SW 1271 (cell line): ENCODE measurements at regions not wholly inside any gene's neighbourhood (a gene's known extent, or its start where the extent isn't known, plus 50 kb on each side); places are given as distances from the start of the nearest gene placed in this dataset.

ENCODE experiments used
- DNase-seq, 2 experiments: peaks; one replicate each; lab custom pipeline; 2025; lab: John Stamatoyannopoulos, UW

DNA sequence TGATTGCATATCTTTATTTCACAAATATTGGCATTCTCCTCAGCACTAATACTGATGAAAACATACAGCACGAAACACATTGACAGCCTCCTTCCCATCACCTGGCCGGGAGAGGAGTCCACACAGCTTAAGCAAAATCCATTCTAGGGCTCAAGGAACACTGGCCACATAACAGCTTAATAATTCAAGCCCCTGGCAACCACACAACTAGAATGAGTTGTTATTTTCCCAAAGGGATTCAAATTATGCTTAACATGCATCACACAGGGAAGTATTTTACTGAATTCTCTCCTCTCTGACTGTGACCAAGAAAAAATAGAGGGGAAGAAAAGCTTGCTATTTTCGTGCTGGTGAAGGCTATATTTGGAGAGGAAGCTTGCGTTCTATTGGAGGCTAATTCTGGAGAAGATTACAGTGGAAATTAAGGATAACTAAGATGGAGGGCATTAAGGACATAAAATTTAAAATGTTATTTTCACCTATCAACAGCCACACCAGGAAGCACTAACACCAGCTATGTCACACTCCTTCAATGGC is 198.5 kb downstream of the ADGRG6 start:
- no peak for DNase-seq

- DNase-seq, result no peak
Observed at GRCh38 chr6:142501795-142502194, 200.0 kb downstream of the ADGRG6 start.

- no peak for DNase-seq
Observed at GRCh38 chr6:142507065-142507464, 205.3 kb downstream of the ADGRG6 start.

- no peak for DNase-seq
Observed at GRCh38 chr6:142510211-142510610, 208.4 kb downstream of the ADGRG6 start.

DNA sequence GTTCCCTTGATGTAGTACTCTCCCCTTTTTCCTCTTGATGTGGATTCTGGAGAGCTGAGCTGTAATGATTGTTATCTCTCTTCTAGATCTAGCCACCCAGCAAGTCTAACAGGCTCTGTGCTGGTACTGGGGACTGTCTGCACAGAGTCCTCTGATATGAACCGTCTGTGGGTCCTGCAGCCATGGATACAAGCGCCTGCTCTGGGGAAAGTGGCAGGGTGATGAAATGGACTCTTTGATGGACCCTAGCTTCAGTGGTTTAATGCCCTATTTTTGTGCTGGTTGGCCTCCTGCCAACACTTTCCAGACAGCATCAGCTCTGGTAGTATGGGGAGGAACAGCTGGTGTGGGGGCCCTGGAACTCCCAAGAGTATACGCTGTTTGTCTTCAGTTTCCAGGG is 216.3 kb downstream of the ADGRG6 start:
- no peak for DNase-seq

DNA sequence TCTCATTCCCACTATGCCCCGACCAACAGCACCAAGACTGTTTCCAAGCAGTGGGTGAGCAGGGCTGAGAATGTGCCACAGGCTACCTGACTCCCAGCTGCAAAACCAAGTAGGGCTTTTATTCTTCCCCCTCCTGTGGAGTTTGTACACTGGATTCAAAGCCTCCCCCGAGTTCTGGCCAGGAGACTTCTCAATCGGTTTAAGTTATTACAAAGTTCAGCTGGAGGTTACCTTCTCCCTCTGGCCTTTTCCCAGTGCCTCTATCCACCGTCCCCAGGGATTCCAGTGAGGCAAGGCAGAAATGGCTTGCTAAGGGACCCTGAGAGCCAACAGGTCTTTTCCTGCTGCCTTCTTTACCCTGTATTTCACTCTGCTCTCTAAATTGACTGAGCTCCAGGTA is 217.0 kb downstream of the ADGRG6 start:
- no peak for DNase-seq

DNA sequence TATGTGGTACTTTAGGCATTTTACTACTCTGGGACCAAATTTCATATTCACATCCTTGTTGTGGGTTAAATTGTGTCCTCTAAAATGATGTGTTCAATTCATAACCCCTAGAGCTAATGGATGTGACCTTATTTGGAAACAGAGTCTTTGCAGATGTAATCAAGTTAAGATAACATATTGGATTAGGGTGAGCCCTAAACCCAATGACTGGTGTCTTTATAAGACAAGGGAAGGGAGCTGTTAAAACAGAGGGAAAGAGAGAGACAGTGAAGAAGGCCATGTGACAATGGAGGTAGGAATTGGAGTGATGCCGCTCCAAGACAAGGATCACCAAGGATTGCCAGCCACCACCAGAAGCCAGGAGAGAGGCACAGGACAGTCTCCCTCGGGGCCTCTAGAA is 220.0 kb downstream of the ADGRG6 start:
- DNase-seq, result no peak

GRCh38 chr6:142523515-142524375 is 221.9 kb downstream of the ADGRG6 start:
- DNase-seq, result no peak

- no peak for DNase-seq
Observed at GRCh38 chr6:142530566-142530965, 228.8 kb downstream of the ADGRG6 start.

- peak; percentile 22 to 23 for DNase-seq
Observed at GRCh38 chr6:142531727-142532126, 229.9 kb downstream of the ADGRG6 start.

GRCh38 chr6:142534076-142534475 is 232.3 kb downstream of the ADGRG6 start:
- no peak for DNase-seq

DNA sequence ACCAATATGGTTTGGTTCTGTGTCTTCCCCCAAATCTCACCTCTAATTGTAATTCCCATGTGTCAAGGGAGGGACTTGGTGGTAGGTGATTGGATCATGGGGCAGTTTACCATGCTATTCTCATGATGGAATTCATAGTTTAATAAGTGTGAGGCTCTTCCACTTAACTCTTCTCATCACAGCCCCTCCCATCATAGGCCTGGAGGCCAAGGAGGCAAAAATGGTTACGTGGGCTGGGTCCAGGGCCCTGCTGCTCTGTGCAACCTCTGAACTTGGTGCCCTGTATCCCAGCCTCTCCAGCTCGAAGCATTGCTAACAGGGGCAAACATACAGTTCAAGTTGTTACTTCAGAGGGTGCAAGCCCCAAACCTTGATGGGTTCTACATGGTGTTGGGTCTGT is 232.7 kb downstream of the ADGRG6 start:
- DNase-seq, result no peak

- DNase-seq, result peak in 1 of 2 experiments; percentile 9
Observed at GRCh38 chr6:142537612-142538478, 236.0 kb downstream of the ADGRG6 start.

- DNase-seq, result no peak
Observed at GRCh38 chr6:142542704-142543233, 241.0 kb downstream of the ADGRG6 start.

DNA sequence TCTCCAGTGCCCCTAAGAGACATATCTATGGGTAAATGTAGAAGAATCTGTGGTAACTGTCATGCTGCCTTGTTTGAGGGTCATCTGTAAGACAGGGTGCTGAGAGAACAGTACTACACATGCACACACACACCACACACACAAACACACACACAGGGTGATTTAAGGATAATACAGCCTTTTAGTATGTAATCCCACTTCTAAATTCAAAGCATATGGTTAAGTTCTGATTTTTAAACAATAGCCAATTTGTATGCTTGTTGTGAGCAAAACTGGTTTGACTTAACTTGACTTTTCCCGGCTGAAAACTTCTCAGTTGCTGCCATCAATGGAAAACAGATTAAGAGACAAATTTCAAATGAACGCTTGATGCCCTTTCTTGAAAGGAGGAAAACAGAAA is 241.8 kb downstream of the ADGRG6 start:
- DNase-seq, result no peak

GRCh38 chr6:142544199-142544838 is 242.5 kb downstream of the ADGRG6 start:
- DNase-seq, result no peak

GRCh38 chr6:142545147-142545546 is 243.3 kb downstream of the ADGRG6 start:
- no peak for DNase-seq

DNA sequence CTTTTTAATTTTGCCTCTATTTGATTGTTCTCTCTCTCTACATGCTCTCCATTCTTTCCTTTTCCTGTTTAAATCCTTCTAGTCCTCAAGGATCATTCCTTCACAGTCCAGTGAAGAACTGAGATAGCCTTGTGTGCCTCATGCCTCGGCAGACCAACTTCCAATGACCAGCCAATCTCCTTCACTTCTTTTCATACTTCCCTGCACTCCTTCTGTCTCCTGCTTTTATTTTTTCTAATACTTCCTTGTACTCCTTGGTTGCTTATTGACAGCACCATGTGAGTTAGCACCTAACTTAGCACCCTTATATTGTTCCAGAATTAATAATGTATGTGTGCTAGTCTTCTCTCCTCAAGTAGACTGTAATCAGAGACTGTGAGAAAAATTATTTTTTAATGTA is 246.8 kb downstream of the ADGRG6 start:
- DNase-seq, result no peak

- no peak for DNase-seq
Observed at GRCh38 chr6:142550310-142551063, 248.7 kb downstream of the ADGRG6 start.

DNA sequence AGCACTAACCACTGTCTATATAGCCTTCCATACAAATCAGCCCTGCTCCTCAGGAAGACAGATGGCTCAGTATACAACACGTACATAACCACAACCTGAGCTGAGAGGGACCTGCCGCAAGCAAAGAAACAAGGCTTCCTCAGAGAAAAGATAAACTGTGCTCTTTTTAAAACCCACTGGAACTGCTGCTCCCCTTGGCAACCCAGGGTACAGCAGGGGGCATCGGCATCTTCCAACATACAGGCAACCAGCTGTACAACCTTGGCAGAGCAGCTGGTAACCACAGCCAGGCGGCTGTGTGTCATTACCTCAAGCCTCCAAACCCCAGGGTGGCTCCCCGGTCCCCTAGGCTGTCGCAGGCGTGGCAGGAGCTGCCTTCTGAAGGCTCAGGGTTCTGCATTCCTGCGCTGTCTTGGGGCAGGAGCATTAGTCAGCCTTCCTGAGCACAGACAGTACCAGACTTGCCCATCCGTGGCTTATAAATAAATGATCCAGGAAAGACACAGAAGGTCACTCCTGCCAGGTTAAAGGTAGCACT is 249.5 kb downstream of the ADGRG6 start:
- no peak for DNase-seq

DNA sequence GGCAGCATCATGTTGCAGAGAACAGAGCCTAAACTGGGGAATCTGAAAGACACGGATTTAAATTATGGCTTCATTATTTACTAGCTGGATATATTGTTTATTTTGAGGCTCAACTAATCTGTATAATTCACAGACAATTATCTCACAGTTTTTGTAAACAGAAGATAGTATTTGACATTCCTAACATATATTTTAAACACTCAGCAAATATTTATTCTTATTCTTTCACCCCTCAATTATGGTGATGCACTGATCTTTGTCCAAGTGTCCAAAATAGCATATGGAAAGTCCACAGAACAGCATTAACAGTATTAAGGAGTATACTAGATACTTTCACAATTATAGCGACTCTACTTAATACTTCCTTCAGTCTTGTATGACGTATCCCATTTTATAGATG is 257.0 kb downstream of the ADGRG6 start:
- DNase-seq, result no peak
